KG1 (cell line): ENCODE measurements at regions not wholly inside any gene's neighbourhood (a gene's known extent, or its start where the extent isn't known, plus 50 kb on each side); places are given as distances from the start of the nearest gene placed in this dataset.

Source experiments
- DNase-seq: peaks from one replicate; lab custom pipeline; 2025; lab: John Stamatoyannopoulos, UW

- no peak for DNase-seq
Measured at GRCh38 chr11:116532066-116532465, 240.7 kb downstream of the BUD13 start.

GRCh38 chr11:116530705-116531104 lies 242.1 kb downstream of the BUD13 start:
- no peak for DNase-seq

GRCh38 chr11:116529271-116529670 lies 243.5 kb downstream of the BUD13 start:
- DNase-seq: no peak

- DNase-seq: no peak
Measured at GRCh38 chr11:116527180-116527991, 245.4 kb downstream of the BUD13 start.

GRCh38 chr11:116525961-116526495 lies 246.8 kb downstream of the BUD13 start:
- no peak for DNase-seq

- no peak for DNase-seq
Measured at GRCh38 chr11:116519499-116519898, 253.3 kb downstream of the BUD13 start.

GRCh38 chr11:116518141-116518540 lies 254.6 kb downstream of the BUD13 start:
- no peak for DNase-seq

GRCh38 chr11:116517584-116517983 lies 255.2 kb downstream of the BUD13 start:
- DNase-seq: no peak

- DNase-seq: no peak
Measured at GRCh38 chr11:116517077-116517476, 255.7 kb downstream of the BUD13 start.

GRCh38 chr11:116515664-116516184 lies 257.1 kb downstream of the BUD13 start:
- no peak for DNase-seq

- no peak for DNase-seq
Measured at GRCh38 chr11:116513894-116514293, 258.9 kb downstream of the BUD13 start.

- no peak for DNase-seq
Measured at GRCh38 chr11:116513278-116513823, 259.4 kb downstream of the BUD13 start.

GRCh38 chr11:116512841-116513240 lies 259.9 kb downstream of the BUD13 start:
- no peak for DNase-seq

GRCh38 chr11:116511684-116512083 lies 261.1 kb downstream of the BUD13 start:
- no peak for DNase-seq

- DNase-seq: no peak
Measured at GRCh38 chr11:116510886-116511650, 261.7 kb downstream of the BUD13 start.

- no peak for DNase-seq
Measured at GRCh38 chr11:116510166-116510565, 262.6 kb downstream of the BUD13 start.

GRCh38 chr11:116509551-116509950 lies 263.2 kb downstream of the BUD13 start:
- DNase-seq: no peak

- DNase-seq: no peak
Measured at GRCh38 chr11:116507849-116508695, 264.7 kb downstream of the BUD13 start.

- no peak for DNase-seq
Measured at GRCh38 chr11:116507016-116507415, 265.8 kb downstream of the BUD13 start.

GRCh38 chr11:116506263-116506825 lies 266.4 kb downstream of the BUD13 start:
- no peak for DNase-seq
